ENCODE measurements at regions not wholly inside any gene's neighbourhood (a gene's known extent, or its start where the extent isn't known, plus 50 kb on each side); places are given as distances from the start of the nearest gene placed in this dataset.

- TF ChIP-seq CTCF (IDR thresholded peaks at IDR 0.05) (no peak), POLR2A (IDR thresholded peaks at IDR 0.05) (no peak)
Measured at GRCh38 chr7:145698526-145699262, 417.9 kb upstream of the CNTNAP2 start.

Data from thyroid gland (tissue), 4 donors.